Stimulated activated CD4-positive, alpha-beta T cell treated with anti-CD3 and anti-CD28 coated beads, Interleukin-1b, Interleukin-23, amount 100 ng/mL, for 24 hours (primary cell): ENCODE measurements at regions not wholly inside any gene's neighbourhood (a gene's known extent, or its start where the extent isn't known, plus 50 kb on each side); places are given as distances from the start of the nearest gene placed in this dataset.
"Not testable (repeated sequence)": the region's sequence is repeated elsewhere in the genome, so short reads cannot be mapped to it uniquely, and the experiment has no call there.

ENCODE experiments used
- DNase-seq, 4 experiments: peaks; one replicate each; pipeline ENCODE4 v3.0.0-alpha.2; 2020; ENCODE audit warnings: low read depth in 4 of 4, low spot score in 1 of 4

- no peak for DNase-seq
These were observed 971.0 kb upstream of the GYPC start for GRCh38 chr2:125684932-125685331.

- DNase-seq, result no peak
These were observed 959.4 kb upstream of the GYPC start for GRCh38 chr2:125696560-125696959.

- DNase-seq, result no peak
These were observed 957.7 kb upstream of the GYPC start for GRCh38 chr2:125698280-125698679.

- DNase-seq, result no peak
These were observed 954.9 kb upstream of the GYPC start for GRCh38 chr2:125701070-125701469.

- DNase-seq, result no peak
These were observed 948.3 kb upstream of the GYPC start for GRCh38 chr2:125707611-125708010.

- DNase-seq, result no peak
These were observed 945.4 kb upstream of the GYPC start for GRCh38 chr2:125710561-125710960.

- no peak for DNase-seq
These were observed 944.9 kb upstream of the GYPC start for GRCh38 chr2:125711075-125711474.

GRCh38 chr2:125713533-125713932 is 942.4 kb upstream of the GYPC start:
- no peak for DNase-seq

GRCh38 chr2:125721072-125721721 is 934.8 kb upstream of the GYPC start:
- no peak for DNase-seq

GRCh38 chr2:125730921-125731320 is 925.0 kb upstream of the GYPC start:
- DNase-seq, result no peak

GRCh38 chr2:125736306-125736705 is 919.7 kb upstream of the GYPC start:
- DNase-seq, result no peak

GRCh38 chr2:125745514-125745913 is 910.4 kb upstream of the GYPC start:
- no peak for DNase-seq

- no peak for DNase-seq
These were observed 909.4 kb upstream of the GYPC start for GRCh38 chr2:125746321-125747164.

- DNase-seq, result no peak
These were observed 908.9 kb upstream of the GYPC start for GRCh38 chr2:125747165-125747425.

GRCh38 chr2:125756431-125756830 is 899.5 kb upstream of the GYPC start:
- no peak for DNase-seq

GRCh38 chr2:125796784-125797183 is 859.2 kb upstream of the GYPC start:
- DNase-seq, result no peak

- no peak for DNase-seq
These were observed 858.8 kb upstream of the GYPC start for GRCh38 chr2:125797192-125797591.

- DNase-seq, result no peak
These were observed 833.2 kb upstream of the GYPC start for GRCh38 chr2:125822746-125823145.

- not testable (repeated sequence) for DNase-seq
These were observed 830.2 kb upstream of the GYPC start for GRCh38 chr2:125825781-125826180.

GRCh38 chr2:125837128-125837527 is 818.8 kb upstream of the GYPC start:
- no peak for DNase-seq

GRCh38 chr2:125837611-125838010 is 818.3 kb upstream of the GYPC start:
- no peak for DNase-seq

- no peak for DNase-seq
These were observed 816.0 kb upstream of the GYPC start for GRCh38 chr2:125839945-125840344.

GRCh38 chr2:125842041-125842440 is 813.9 kb upstream of the GYPC start:
- DNase-seq, result no peak
